ENCODE measurements at regions not wholly inside any gene's neighbourhood (a gene's known extent, or its start where the extent isn't known, plus 50 kb on each side); places are given as distances from the start of the nearest gene placed in this dataset.

GRCh38 chr10:126851414-126852108 is 53.7 kb upstream of the DOCK1 start:
- no peaks in the 10 kb centered on the region for H3K9me2 ChIP-seq (replicated peaks; ENCODE audit: control insufficient read depth, low read length)
- H3F3A ChIP-seq (ENCODE audit: control insufficient read depth, insufficient read depth) = no peaks in the 10 kb centered on the region
- no peaks in the 10 kb centered on the region for H4K20me1 ChIP-seq (ENCODE audit: control insufficient read depth, insufficient read depth, low read depth, low read length)
- no peak overlapping the region for H3K27ac ChIP-seq (ENCODE audit: low read depth, low read length)
- H3K4me3 ChIP-seq (ENCODE audit: low read length) = no peak overlapping the region
- no peaks in the 10 kb centered on the region for H3K4me1 ChIP-seq (ENCODE audit: control insufficient read depth, low read length)
- no peaks in the 10 kb centered on the region for H3K36me3 ChIP-seq (ENCODE audit: control insufficient read depth, low read length)
- TF ChIP-seq, protein P1, sequence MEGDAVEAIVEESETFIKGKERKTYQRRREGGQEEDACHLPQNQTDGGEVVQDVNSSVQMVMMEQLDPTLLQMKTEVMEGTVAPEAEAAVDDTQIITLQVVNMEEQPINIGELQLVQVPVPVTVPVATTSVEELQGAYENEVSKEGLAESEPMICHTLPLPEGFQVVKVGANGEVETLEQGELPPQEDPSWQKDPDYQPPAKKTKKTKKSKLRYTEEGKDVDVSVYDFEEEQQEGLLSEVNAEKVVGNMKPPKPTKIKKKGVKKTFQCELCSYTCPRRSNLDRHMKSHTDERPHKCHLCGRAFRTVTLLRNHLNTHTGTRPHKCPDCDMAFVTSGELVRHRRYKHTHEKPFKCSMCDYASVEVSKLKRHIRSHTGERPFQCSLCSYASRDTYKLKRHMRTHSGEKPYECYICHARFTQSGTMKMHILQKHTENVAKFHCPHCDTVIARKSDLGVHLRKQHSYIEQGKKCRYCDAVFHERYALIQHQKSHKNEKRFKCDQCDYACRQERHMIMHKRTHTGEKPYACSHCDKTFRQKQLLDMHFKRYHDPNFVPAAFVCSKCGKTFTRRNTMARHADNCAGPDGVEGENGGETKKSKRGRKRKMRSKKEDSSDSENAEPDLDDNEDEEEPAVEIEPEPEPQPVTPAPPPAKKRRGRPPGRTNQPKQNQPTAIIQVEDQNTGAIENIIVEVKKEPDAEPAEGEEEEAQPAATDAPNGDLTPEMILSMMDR (IDR thresholded peaks at IDR 0.05; ENCODE audit: low read depth, low read length, poor library complexity, severe bottlenecking) = no peak
- no peak for TF ChIP-seq EZH2phosphoT487 (IDR thresholded peaks at IDR 0.05; ENCODE audit: borderline replicate concordance, low read length)
- H3K9me3 ChIP-seq (ENCODE audit: control insufficient read depth, insufficient read depth, low read length) = no peaks in the 10 kb centered on the region
- no peaks in the 10 kb centered on the region for H3K27me3 ChIP-seq (ENCODE audit: control insufficient read depth, low read length)
- no peak overlapping the region for H3K4me2 ChIP-seq (ENCODE audit: low read length)
- H3K79me2 ChIP-seq (ENCODE audit: control insufficient read depth, low read length) = no peaks in the 10 kb centered on the region

DNA sequence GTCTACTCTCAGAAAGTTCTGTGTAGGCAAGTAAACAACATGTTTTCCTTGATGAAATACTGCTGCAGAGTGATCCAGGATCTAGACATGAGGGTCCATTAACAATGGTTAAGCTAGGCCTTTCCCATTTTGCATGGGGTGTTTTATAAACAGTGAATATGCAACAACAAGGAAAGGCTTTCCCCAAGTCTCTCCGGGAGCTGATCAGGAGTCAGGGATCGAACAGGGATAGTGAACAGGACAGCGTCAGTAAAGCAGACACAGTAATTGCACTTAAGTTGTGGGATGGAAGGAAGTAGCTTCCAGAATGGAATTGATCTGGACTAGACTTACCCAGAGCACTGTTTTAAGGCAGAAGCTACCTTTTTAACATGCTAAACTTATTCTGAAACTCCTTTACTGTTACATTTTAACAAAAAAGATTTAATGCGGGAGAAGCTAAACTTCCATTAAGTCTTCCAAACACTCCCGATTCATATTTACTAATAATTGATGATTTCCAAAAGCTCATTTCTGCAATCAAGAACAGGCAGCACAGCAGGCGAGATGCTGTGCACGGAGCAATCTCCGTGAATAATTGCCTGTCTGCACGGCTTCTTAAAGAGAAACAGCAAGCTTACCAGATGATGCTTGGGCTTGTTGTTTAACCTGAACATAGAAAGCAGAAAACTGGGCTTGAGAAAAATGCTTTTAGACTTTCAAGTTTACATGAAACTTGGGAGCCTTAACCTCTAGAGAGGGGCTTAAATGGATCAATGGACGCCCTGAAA is 50.3 kb upstream of the DOCK1 start:
- Histone ChIP-seq H3K4me1 (ENCODE audit: control insufficient read depth, low read length) (no peaks in the 10 kb centered on the region), H4K20me1 (ENCODE audit: control insufficient read depth, insufficient read depth, low read depth, low read length) (no peaks in the 10 kb centered on the region), H3K36me3 (ENCODE audit: control insufficient read depth, low read length) (no peaks in the 10 kb centered on the region), H3K27ac (ENCODE audit: low read depth, low read length) (no peak overlapping the region), H3K79me2 (ENCODE audit: control insufficient read depth, low read length) (no peaks in the 10 kb centered on the region), H3K9me2 (replicated peaks; ENCODE audit: control insufficient read depth, low read length) (no peaks in the 10 kb centered on the region), H3K4me2 (ENCODE audit: low read length) (no peak overlapping the region), H3K4me3 (ENCODE audit: low read length) (no peak overlapping the region), H3K9me3 (ENCODE audit: control insufficient read depth, insufficient read depth, low read length) (no peaks in the 10 kb centered on the region), H3K27me3 (ENCODE audit: control insufficient read depth, low read length) (no peaks in the 10 kb centered on the region), H3F3A (ENCODE audit: control insufficient read depth, insufficient read depth) (no peaks in the 10 kb centered on the region)
- TF ChIP-seq, protein P1 (IDR thresholded peaks at IDR 0.05; ENCODE audit: low read depth, low read length, poor library complexity, severe bottlenecking) = no peak
- TF ChIP-seq EZH2phosphoT487 (IDR thresholded peaks at IDR 0.05; ENCODE audit: borderline replicate concordance, low read length) = no peak

All from DOHH2 (cell line).